ENCODE measurements at regions not wholly inside any gene's neighbourhood (a gene's known extent, or its start where the extent isn't known, plus 50 kb on each side); places are given as distances from the start of the nearest gene placed in this dataset.

- 82 to 93% (median 90%) methylated on average over 11 of the region's 11 CpGs for WGBS, 5 donors
- H3K27ac ChIP-seq, result no peak overlapping the region
- H3K4me1 ChIP-seq, result no peaks in the 10 kb centered on the region
- TF ChIP-seq POLR2AphosphoS5 (IDR thresholded peaks at IDR 0.05), result no peak
- TF ChIP-seq EP300 (IDR thresholded peaks at IDR 0.05), result no peak
- no peak for TF ChIP-seq CTCF (IDR thresholded peaks at IDR 0.05)
- no peak for TF ChIP-seq POLR2A (IDR thresholded peaks at IDR 0.05)
- no peaks in the 10 kb centered on the region for H3K36me3 ChIP-seq
- intact Hi-C loops (cut with DNase I; ENCODE audit: low total_unique reads), result loop anchor here (10.0 kb wide), 1 partner anchor 59 kb away; no protein-coding TSS in a partner anchor
- no peak for DNase-seq
- no peaks in the 10 kb centered on the region for H3K27me3 ChIP-seq
- no peak overlapping the region for H3K4me3 ChIP-seq
- peaks cover 0 to 3% (median 0%) of the 10 kb centered on the region in 4 donors for H3K9me3 ChIP-seq
Observed at GRCh38 chr15:100705841-100706240, 103.5 kb downstream of the ASB7 start.

GRCh38 chr15:100707229-100707628 lies 104.8 kb downstream of the ASB7 start:
- 45 to 63% (median 54%) methylated on average over 4 of the region's 4 CpGs for WGBS, 5 donors
- H3K9me3 ChIP-seq, result peaks cover 0 to 3% (median 0%) of the 10 kb centered on the region in 4 donors
- H3K27ac ChIP-seq, result no peak overlapping the region
- H3K4me3 ChIP-seq, result no peak overlapping the region
- intact Hi-C loops (cut with DNase I; ENCODE audit: low total_unique reads), result loop anchor here (10.0 kb wide), 1 partner anchor 58 kb away; no protein-coding TSS in a partner anchor
- no peaks in the 10 kb centered on the region for H3K36me3 ChIP-seq
- no peaks in the 10 kb centered on the region for H3K27me3 ChIP-seq
- DNase-seq, result no peak
- TF ChIP-seq POLR2A (IDR thresholded peaks at IDR 0.05) (no peak), CTCF (IDR thresholded peaks at IDR 0.05) (no peak), POLR2AphosphoS5 (IDR thresholded peaks at IDR 0.05) (no peak)
- peaks cover 0 to 11% (median 0%) of the 10 kb centered on the region in 4 donors for H3K4me1 ChIP-seq

GRCh38 chr15:100708916-100709315 lies 106.5 kb downstream of the ASB7 start:
- intact Hi-C loops (cut with DNase I; ENCODE audit: low total_unique reads), result loop anchor here (10.0 kb wide), 1 partner anchor 56 kb away; no protein-coding TSS in a partner anchor
- H3K27ac ChIP-seq, result no peak overlapping the region
- 75 to 92% (median 81%) methylated on average over 3 of the region's 3 CpGs for WGBS, 5 donors
- no peak for DNase-seq
- no peaks in the 10 kb centered on the region for H3K36me3 ChIP-seq
- no peak for TF ChIP-seq CTCF (IDR thresholded peaks at IDR 0.05)
- no peak for TF ChIP-seq EP300 (IDR thresholded peaks at IDR 0.05)
- TF ChIP-seq POLR2AphosphoS5 (IDR thresholded peaks at IDR 0.05), result no peak
- no peak for TF ChIP-seq POLR2A (IDR thresholded peaks at IDR 0.05)
- H3K4me3 ChIP-seq, result no peak overlapping the region
- no peaks in the 10 kb centered on the region for H3K9me3 ChIP-seq
- H3K27me3 ChIP-seq, result no peaks in the 10 kb centered on the region
- peaks cover 0 to 14% (median 0%) of the 10 kb centered on the region in 4 donors for H3K4me1 ChIP-seq

GRCh38 chr15:100710222-100710621 lies 107.8 kb downstream of the ASB7 start:
- intact Hi-C loops (cut with DNase I; ENCODE audit: low total_unique reads), result no loop called here

More at GRCh38 chr15:100710222-100710621, 107.8 kb downstream of the ASB7 start:
- Histone ChIP-seq H3K4me3 (no peak overlapping the region), H3K4me1 (peaks cover 0 to 14% (median 0%) of the 10 kb centered on the region in 4 donors), H3K27ac (no peak overlapping the region), H3K27me3 (no peaks in the 10 kb centered on the region), H3K9me3 (no peaks in the 10 kb centered on the region), H3K36me3 (no peaks in the 10 kb centered on the region)
- DNase-seq, result no peak
- TF ChIP-seq POLR2A (IDR thresholded peaks at IDR 0.05), result no peak
- no peak for TF ChIP-seq POLR2AphosphoS5 (IDR thresholded peaks at IDR 0.05)
- TF ChIP-seq EP300 (IDR thresholded peaks at IDR 0.05), result no peak
- no peak for TF ChIP-seq CTCF (IDR thresholded peaks at IDR 0.05)
- 40 to 50% (median 45%) methylated on average over 2 of the region's 2 CpGs for WGBS, 5 donors

Measured in stomach (tissue), 8 donors.